ENCODE measurements at regions not wholly inside any gene's neighbourhood (a gene's known extent, or its start where the extent isn't known, plus 50 kb on each side); places are given as distances from the start of the nearest gene placed in this dataset.
A peak's percentile ranks its signal among the peaks of the same experiment; 100 is the strongest.

GRCh38 chr12:47377414-47378221 is 297.9 kb upstream of the AMIGO2 start (continued):
- TF ChIP-seq ZNF335 (tag by site-specific recombination; conservative IDR thresholded peaks at IDR 0.05) (peak; percentile 71), ZBTB21 (tag by site-specific recombination; IDR thresholded peaks at IDR 0.05) (peak; percentile 82), SCRT1 (tag by site-specific recombination; IDR thresholded peaks at IDR 0.05; ENCODE audit: borderline replicate concordance) (no peak), ZNF239 (tag by site-specific recombination; IDR thresholded peaks at IDR 0.05) (no peak), RBAK (tag by site-specific recombination; IDR thresholded peaks at IDR 0.05) (no peak), ZNF2 (tag by site-specific recombination; IDR thresholded peaks at IDR 0.05) (no peak), ZBTB10 (tag by site-specific recombination; IDR thresholded peaks at IDR 0.05) (0 out of 2 replicates have a peak, but pooled peaks have one; percentile 20), ZNF629 (tag by site-specific recombination; IDR thresholded peaks at IDR 0.05) (peak; percentile 82), ZNF707 (tag by site-specific recombination; IDR thresholded peaks at IDR 0.05) (no peak), SALL2 (tag by site-specific recombination; IDR thresholded peaks at IDR 0.05; ENCODE audit: borderline replicate concordance) (no peak), ZBTB8A (tag by site-specific recombination; IDR thresholded peaks at IDR 0.05) (no peak), ZEB2 (tag by site-specific recombination; IDR thresholded peaks at IDR 0.05) (no peak), ZFP41 (tag by site-specific recombination; IDR thresholded peaks at IDR 0.05; ENCODE audit: borderline replicate concordance) (no peak), ZNF792 (tag by site-specific recombination; IDR thresholded peaks at IDR 0.05) (no peak), ZBTB20 (tag by site-specific recombination; IDR thresholded peaks at IDR 0.05) (0 out of 2 replicates have a peak, but pooled peaks have one; percentile 26), ZNF610 (tag by site-specific recombination; IDR thresholded peaks at IDR 0.05; ENCODE audit: borderline replicate concordance) (no peak), ZNF473 (tag by site-specific recombination; IDR thresholded peaks at IDR 0.05) (no peak), ZNF548 (tag by site-specific recombination; IDR thresholded peaks at IDR 0.05) (no peak), ZBTB17 (tag by site-specific recombination; IDR thresholded peaks at IDR 0.05) (peak; percentile 53; the same call in 1 of the 2 replicates), ZNF146 (tag by site-specific recombination; IDR thresholded peaks at IDR 0.05) (no peak), ZNF138 (tag by site-specific recombination; IDR thresholded peaks at IDR 0.05; ENCODE audit: borderline replicate concordance) (no peak), ZNF18 (tag by site-specific recombination; IDR thresholded peaks at IDR 0.05) (no peak), MYNN (tag by site-specific recombination; IDR thresholded peaks at IDR 0.05; ENCODE audit: borderline replicate concordance) (no peak), ZNF341 (tag by site-specific recombination; IDR thresholded peaks at IDR 0.05; ENCODE audit: low read depth) (no peak)

- H3K27ac ChIP-seq (ENCODE audit: extremely low read depth, low read depth, low read length): no peak overlapping the region
- ChIA-PET CTCF (no interaction called here), POLR2A (no interaction called here)
- no peaks in the 10 kb centered on the region for H3K9me3 ChIP-seq (ENCODE audit: control insufficient read depth, insufficient read depth, low read depth, low read length)
- H3K36me3 ChIP-seq (ENCODE audit: control insufficient read depth in 2 of 2, insufficient read depth in 1 of 2, low read length in 2 of 2): no peaks in the 10 kb centered on the region
- no peaks in the 10 kb centered on the region for H3K4me1 ChIP-seq (ENCODE audit: control insufficient read depth, insufficient read depth, low read length)
- H3K4me3 ChIP-seq (ENCODE audit: low read depth, low read length): no peak overlapping the region
- TF ChIP-seq KLF1 (tag by site-specific recombination; IDR thresholded peaks at IDR 0.05) (no peak), ZNF18 (tag by site-specific recombination; IDR thresholded peaks at IDR 0.05) (no peak), ZFHX2 (tag by site-specific recombination; conservative IDR thresholded peaks at IDR 0.05) (no peak), ZNF280D (tag by site-specific recombination; IDR thresholded peaks at IDR 0.05) (no peak), ZNF610 (tag by site-specific recombination; IDR thresholded peaks at IDR 0.05; ENCODE audit: borderline replicate concordance) (no peak), ZNF391 (tag by site-specific recombination; IDR thresholded peaks at IDR 0.05; ENCODE audit: borderline replicate concordance, low read depth) (no peak), GFI1B (tag by site-specific recombination; IDR thresholded peaks at IDR 0.05) (no peak)
Observed at GRCh38 chr12:47376927-47377326, 297.2 kb upstream of the AMIGO2 start.
